ENCODE measurements at regions not wholly inside any gene's neighbourhood (a gene's known extent, or its start where the extent isn't known, plus 50 kb on each side); places are given as distances from the start of the nearest gene placed in this dataset.

- no peak for TF ChIP-seq CTCF (IDR thresholded peaks at IDR 0.05)
- TF ChIP-seq POLR2A (IDR thresholded peaks at IDR 0.05), result no peak
- no peak for TF ChIP-seq POLR2AphosphoS5 (IDR thresholded peaks at IDR 0.05)
These were observed 133.9 kb downstream of the PDGFRA start for GRCh38 chr4:54363037-54363436.

All from upper lobe of left lung (tissue), 4 donors.